WTC11 (cell line): ENCODE measurements at regions not wholly inside any gene's neighbourhood (a gene's known extent, or its start where the extent isn't known, plus 50 kb on each side); places are given as distances from the start of the nearest gene placed in this dataset.

ENCODE experiments used
- FOXP1 ChIP-seq: sonication (generic); formaldehyde crosslinking; IDR thresholded peaks from 2 replicates; pipeline ENCODE4 v1.8.0; 2022; ENCODE audit warnings: missing genetic modification reagents, mild to moderate bottlenecking, moderate library complexity, borderline replicate concordance
- JUN ChIP-seq: sonication (generic); formaldehyde crosslinking; IDR thresholded peaks from 2 replicates; pipeline ENCODE4 v1.8.0; 2023; ENCODE audit warnings: mild to moderate bottlenecking, missing genetic modification reagents
- NFYB ChIP-seq: sonication (generic); formaldehyde crosslinking; conservative IDR thresholded peaks from 2 replicates; pipeline ENCODE4 v1.8.0; 2022; ENCODE audit warnings: low read depth, missing genetic modification reagents
- SP1 ChIP-seq: sonication (generic); formaldehyde crosslinking; conservative IDR thresholded peaks from 2 replicates; pipeline ENCODE4 v1.8.1; 2022; ENCODE audit warnings: missing genetic modification reagents
- TF ChIP-seq, protein P1 (sequence below): sonication (generic); formaldehyde crosslinking; IDR thresholded peaks from 2 replicates; pipeline ENCODE4 v1.8.1; 2023; ENCODE audit warnings: mild to moderate bottlenecking, missing genetic modification reagents, moderate library complexity
- TF ChIP-seq, protein P2 (sequence below): fragments of 200-600 bp; IDR thresholded peaks from 2 replicates; pipeline ENCODE4 v1.8.0; 2022; ENCODE audit warnings: antibody characterized with exemption
- TF ChIP-seq, protein P3 (sequence below): fragments of 250-450 bp; sonication (Bioruptor Pico); IDR thresholded peaks from 2 replicates; pipeline ENCODE4 v1.9.0; 2021; ENCODE audit warnings: mild to moderate bottlenecking, borderline replicate concordance
- TF ChIP-seq, protein P4 (sequence below): sonication (generic); formaldehyde crosslinking; conservative IDR thresholded peaks from 2 replicates; pipeline ENCODE4 v1.8.1; 2023; ENCODE audit warnings: mild to moderate bottlenecking, low read depth, missing genetic modification reagents, moderate library complexity

DNA sequence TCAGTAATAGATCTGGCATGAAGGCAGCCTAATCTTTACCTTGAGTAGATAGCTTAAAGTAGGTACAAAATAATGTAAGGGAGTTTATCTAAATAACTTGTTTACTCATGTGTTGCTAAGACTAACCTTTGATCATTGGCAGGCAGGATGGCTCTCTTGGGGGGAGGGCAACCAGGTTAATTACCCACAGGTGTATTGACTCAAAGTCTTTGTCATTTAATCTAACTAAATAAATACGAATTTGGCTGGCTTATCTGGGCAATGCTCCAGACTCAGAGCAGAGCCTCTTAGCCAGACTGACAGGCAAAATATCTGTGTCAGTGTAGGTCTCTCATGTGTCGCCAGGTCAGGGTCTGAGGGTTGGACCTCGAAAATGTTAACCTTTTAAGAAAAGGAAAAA, 283.4 kb upstream of the KLHL1 start:
- TF ChIP-seq JUN (CRISPR knock-in tag): no peak
- TF ChIP-seq, protein P1, sequence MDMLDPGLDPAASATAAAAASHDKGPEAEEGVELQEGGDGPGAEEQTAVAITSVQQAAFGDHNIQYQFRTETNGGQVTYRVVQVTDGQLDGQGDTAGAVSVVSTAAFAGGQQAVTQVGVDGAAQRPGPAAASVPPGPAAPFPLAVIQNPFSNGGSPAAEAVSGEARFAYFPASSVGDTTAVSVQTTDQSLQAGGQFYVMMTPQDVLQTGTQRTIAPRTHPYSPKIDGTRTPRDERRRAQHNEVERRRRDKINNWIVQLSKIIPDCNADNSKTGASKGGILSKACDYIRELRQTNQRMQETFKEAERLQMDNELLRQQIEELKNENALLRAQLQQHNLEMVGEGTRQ (CRISPR knock-in tag): no peak
- TF ChIP-seq, protein P2, sequence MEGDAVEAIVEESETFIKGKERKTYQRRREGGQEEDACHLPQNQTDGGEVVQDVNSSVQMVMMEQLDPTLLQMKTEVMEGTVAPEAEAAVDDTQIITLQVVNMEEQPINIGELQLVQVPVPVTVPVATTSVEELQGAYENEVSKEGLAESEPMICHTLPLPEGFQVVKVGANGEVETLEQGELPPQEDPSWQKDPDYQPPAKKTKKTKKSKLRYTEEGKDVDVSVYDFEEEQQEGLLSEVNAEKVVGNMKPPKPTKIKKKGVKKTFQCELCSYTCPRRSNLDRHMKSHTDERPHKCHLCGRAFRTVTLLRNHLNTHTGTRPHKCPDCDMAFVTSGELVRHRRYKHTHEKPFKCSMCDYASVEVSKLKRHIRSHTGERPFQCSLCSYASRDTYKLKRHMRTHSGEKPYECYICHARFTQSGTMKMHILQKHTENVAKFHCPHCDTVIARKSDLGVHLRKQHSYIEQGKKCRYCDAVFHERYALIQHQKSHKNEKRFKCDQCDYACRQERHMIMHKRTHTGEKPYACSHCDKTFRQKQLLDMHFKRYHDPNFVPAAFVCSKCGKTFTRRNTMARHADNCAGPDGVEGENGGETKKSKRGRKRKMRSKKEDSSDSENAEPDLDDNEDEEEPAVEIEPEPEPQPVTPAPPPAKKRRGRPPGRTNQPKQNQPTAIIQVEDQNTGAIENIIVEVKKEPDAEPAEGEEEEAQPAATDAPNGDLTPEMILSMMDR: no peak
- TF ChIP-seq, protein P3, sequence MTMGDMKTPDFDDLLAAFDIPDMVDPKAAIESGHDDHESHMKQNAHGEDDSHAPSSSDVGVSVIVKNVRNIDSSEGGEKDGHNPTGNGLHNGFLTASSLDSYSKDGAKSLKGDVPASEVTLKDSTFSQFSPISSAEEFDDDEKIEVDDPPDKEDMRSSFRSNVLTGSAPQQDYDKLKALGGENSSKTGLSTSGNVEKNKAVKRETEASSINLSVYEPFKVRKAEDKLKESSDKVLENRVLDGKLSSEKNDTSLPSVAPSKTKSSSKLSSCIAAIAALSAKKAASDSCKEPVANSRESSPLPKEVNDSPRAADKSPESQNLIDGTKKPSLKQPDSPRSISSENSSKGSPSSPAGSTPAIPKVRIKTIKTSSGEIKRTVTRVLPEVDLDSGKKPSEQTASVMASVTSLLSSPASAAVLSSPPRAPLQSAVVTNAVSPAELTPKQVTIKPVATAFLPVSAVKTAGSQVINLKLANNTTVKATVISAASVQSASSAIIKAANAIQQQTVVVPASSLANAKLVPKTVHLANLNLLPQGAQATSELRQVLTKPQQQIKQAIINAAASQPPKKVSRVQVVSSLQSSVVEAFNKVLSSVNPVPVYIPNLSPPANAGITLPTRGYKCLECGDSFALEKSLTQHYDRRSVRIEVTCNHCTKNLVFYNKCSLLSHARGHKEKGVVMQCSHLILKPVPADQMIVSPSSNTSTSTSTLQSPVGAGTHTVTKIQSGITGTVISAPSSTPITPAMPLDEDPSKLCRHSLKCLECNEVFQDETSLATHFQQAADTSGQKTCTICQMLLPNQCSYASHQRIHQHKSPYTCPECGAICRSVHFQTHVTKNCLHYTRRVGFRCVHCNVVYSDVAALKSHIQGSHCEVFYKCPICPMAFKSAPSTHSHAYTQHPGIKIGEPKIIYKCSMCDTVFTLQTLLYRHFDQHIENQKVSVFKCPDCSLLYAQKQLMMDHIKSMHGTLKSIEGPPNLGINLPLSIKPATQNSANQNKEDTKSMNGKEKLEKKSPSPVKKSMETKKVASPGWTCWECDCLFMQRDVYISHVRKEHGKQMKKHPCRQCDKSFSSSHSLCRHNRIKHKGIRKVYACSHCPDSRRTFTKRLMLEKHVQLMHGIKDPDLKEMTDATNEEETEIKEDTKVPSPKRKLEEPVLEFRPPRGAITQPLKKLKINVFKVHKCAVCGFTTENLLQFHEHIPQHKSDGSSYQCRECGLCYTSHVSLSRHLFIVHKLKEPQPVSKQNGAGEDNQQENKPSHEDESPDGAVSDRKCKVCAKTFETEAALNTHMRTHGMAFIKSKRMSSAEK (CRISPR knock-in tag): no peak
- TF ChIP-seq, protein P4, sequence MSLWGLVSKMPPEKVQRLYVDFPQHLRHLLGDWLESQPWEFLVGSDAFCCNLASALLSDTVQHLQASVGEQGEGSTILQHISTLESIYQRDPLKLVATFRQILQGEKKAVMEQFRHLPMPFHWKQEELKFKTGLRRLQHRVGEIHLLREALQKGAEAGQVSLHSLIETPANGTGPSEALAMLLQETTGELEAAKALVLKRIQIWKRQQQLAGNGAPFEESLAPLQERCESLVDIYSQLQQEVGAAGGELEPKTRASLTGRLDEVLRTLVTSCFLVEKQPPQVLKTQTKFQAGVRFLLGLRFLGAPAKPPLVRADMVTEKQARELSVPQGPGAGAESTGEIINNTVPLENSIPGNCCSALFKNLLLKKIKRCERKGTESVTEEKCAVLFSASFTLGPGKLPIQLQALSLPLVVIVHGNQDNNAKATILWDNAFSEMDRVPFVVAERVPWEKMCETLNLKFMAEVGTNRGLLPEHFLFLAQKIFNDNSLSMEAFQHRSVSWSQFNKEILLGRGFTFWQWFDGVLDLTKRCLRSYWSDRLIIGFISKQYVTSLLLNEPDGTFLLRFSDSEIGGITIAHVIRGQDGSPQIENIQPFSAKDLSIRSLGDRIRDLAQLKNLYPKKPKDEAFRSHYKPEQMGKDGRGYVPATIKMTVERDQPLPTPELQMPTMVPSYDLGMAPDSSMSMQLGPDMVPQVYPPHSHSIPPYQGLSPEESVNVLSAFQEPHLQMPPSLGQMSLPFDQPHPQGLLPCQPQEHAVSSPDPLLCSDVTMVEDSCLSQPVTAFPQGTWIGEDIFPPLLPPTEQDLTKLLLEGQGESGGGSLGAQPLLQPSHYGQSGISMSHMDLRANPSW (CRISPR knock-in tag): no peak
- TF ChIP-seq NFYB (CRISPR knock-in tag): no peak
- TF ChIP-seq SP1 (CRISPR knock-in tag): no peak
- TF ChIP-seq FOXP1 (CRISPR knock-in tag): no peak
